ENCODE measurements at regions not wholly inside any gene's neighbourhood (a gene's known extent, or its start where the extent isn't known, plus 50 kb on each side); places are given as distances from the start of the nearest gene placed in this dataset.

DNA sequence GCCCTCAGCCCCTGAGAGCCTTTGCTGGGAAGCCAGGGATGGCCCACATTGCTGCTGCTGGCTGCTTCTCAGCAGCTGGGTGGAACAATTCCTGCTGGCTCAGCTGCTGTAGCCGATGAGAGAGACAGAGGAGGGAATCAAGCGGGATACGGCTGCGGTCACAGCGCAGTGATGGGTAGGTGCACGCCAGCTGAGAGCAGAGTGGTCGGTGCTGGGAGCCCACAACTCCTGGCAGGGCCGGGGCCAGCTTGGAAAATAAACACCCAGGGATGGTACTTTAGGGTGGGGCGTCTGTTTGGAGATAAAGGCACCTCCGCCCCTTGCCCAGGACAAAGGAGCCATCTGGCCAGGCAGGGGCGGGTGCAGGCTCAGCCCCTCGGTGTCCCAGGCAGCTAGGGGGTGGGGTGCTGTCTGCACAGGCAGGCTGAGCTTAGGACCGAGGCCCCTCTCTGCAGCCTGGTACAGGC, 480.5 kb downstream of the MIAT start:
- H3K79me1 ChIP-seq (ENCODE audit: low read depth, low read length): no peaks in the 10 kb centered on the region
- H3K27ac ChIP-seq (replicated peaks; ENCODE audit: low read length): no peak overlapping the region
- H2AK5ac ChIP-seq (ENCODE audit: low read depth, low read length): peak overlapping the region; percentile 43
- peaks cover 8 to 31% of the 10 kb centered on the region in 2 donors for H3K4me1 ChIP-seq (ENCODE audit: control insufficient read depth in 2 of 2, insufficient read depth in 1 of 2, low read depth in 1 of 2, low read length in 2 of 2)
- H3K9ac ChIP-seq (ENCODE audit: low read depth, low read length, poor library complexity): peak overlapping the region; percentile 5
- H3K23ac ChIP-seq (ENCODE audit: low read depth, low read length, poor library complexity): no peak overlapping the region
- no CpG with 5 or more reads among the region's 13 CpGs for WGBS, 2 donors (ENCODE audit: extremely low coverage in 2 of 2, insufficient read length in 2 of 2, insufficient replicate concordance in 1 of 2)
- DNase-seq (ENCODE audit: low spot score): no peak
- peaks cover 7 to 8% of the 10 kb centered on the region in 2 donors for H3K9me3 ChIP-seq (replicated peaks in 1 of 2; ENCODE audit: control insufficient read depth in 2 of 2, insufficient read depth in 1 of 2, low read depth in 1 of 2, low read length in 2 of 2)
- peak overlapping the region; percentile 15 for H4K91ac ChIP-seq (ENCODE audit: low read depth, low read length, poor library complexity)
- H3K27me3 ChIP-seq (ENCODE audit: control insufficient read depth in 3 of 3, insufficient read depth in 3 of 3, low read depth in 1 of 3, low read length in 3 of 3): peaks cover 0 to 10% (median 0%) of the 10 kb centered on the region in 3 experiments
- no peak overlapping the region for H3K4ac ChIP-seq (ENCODE audit: low read length)
- H2BK15ac ChIP-seq (ENCODE audit: low read length): peak overlapping the region; percentile 52
- peak overlapping the region; percentile 50 for H3K14ac ChIP-seq (ENCODE audit: low read length)
- H3K36me3 ChIP-seq (replicated peaks in 1 of 2; ENCODE audit: control insufficient read depth in 2 of 2, insufficient read depth in 2 of 2, low read length in 2 of 2): no peaks in the 10 kb centered on the region
- H2BK5ac ChIP-seq (ENCODE audit: low read length): no peak overlapping the region
- H2AFZ ChIP-seq (ENCODE audit: low read length): peak overlapping the region; percentile 47
- peak overlapping the region; percentile 48 for H2BK12ac ChIP-seq (ENCODE audit: low read length)
- H3K4me2 ChIP-seq (ENCODE audit: insufficient read depth, low read length, poor library complexity, severe bottlenecking): no peak overlapping the region
- H3K4me3 ChIP-seq (ENCODE audit: low read length in 2 of 2): no peak overlapping the region
- H2BK120ac ChIP-seq (ENCODE audit: low read depth, low read length): peak overlapping the region; percentile 69
- peak overlapping the region; percentile 75 for H3K18ac ChIP-seq (ENCODE audit: low read length)
- no peak overlapping the region for H4K8ac ChIP-seq (ENCODE audit: low read depth, low read length)

DNA sequence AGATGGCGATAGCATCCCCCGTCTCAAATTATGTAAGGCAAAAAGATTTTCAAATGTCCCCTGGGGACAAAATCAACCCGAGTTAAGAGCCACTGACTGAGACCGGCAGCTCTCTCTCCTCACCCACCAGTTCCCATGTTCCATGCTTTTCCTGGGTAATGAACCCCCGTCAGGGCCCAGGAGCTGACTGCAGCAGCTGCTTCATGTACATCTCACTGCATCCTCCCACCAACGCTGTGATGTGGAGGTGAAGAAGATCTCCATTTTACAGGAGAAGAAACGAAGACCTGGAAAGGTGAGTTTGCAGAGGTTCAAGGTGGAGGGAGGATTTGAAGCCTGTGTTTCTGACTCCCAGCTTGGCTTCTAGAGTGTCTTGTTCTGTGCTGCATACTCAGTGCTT, 481.1 kb downstream of the MIAT start:
- Histone ChIP-seq H2AFZ (ENCODE audit: low read length) (no peak overlapping the region), H3K36me3 (replicated peaks in 1 of 2; ENCODE audit: control insufficient read depth in 2 of 2, insufficient read depth in 2 of 2, low read length in 2 of 2) (no peaks in the 10 kb centered on the region), H4K91ac (ENCODE audit: low read depth, low read length, poor library complexity) (no peak overlapping the region), H3K14ac (ENCODE audit: low read length) (no peak overlapping the region), H3K27ac (replicated peaks; ENCODE audit: low read length) (no peak overlapping the region), H2BK5ac (ENCODE audit: low read length) (no peak overlapping the region), H3K4me1 (ENCODE audit: control insufficient read depth in 2 of 2, insufficient read depth in 1 of 2, low read depth in 1 of 2, low read length in 2 of 2) (peaks cover 8 to 28% of the 10 kb centered on the region in 2 donors), H2BK12ac (ENCODE audit: low read length) (peak overlapping the region; percentile 42), H3K79me1 (ENCODE audit: low read depth, low read length) (no peaks in the 10 kb centered on the region), H3K23ac (ENCODE audit: low read depth, low read length, poor library complexity) (no peak overlapping the region), H2BK15ac (ENCODE audit: low read length) (peak overlapping the region; percentile 52), H3K27me3 (ENCODE audit: control insufficient read depth in 3 of 3, insufficient read depth in 3 of 3, low read depth in 1 of 3, low read length in 3 of 3) (peaks cover 0 to 10% (median 0%) of the 10 kb centered on the region in 3 experiments), H2AK5ac (ENCODE audit: low read depth, low read length) (no peak overlapping the region), H3K4ac (ENCODE audit: low read length) (no peak overlapping the region), H3K18ac (ENCODE audit: low read length) (peak overlapping the region; percentile 50), H4K8ac (ENCODE audit: low read depth, low read length) (no peak overlapping the region), H3K9me3 (replicated peaks in 1 of 2; ENCODE audit: control insufficient read depth in 2 of 2, insufficient read depth in 1 of 2, low read depth in 1 of 2, low read length in 2 of 2) (peaks cover 7 to 8% of the 10 kb centered on the region in 2 donors), H3K4me3 (ENCODE audit: low read length in 2 of 2) (no peak overlapping the region), H3K9ac (ENCODE audit: low read depth, low read length, poor library complexity) (no peak overlapping the region), H2BK120ac (ENCODE audit: low read depth, low read length) (no peak overlapping the region), H3K4me2 (ENCODE audit: insufficient read depth, low read length, poor library complexity, severe bottlenecking) (no peak overlapping the region)
- DNase-seq (ENCODE audit: low spot score): no peak
- WGBS, 2 donors (ENCODE audit: extremely low coverage in 2 of 2, insufficient read length in 2 of 2, insufficient replicate concordance in 1 of 2): no CpG with 5 or more reads among the region's 7 CpGs

DNA sequence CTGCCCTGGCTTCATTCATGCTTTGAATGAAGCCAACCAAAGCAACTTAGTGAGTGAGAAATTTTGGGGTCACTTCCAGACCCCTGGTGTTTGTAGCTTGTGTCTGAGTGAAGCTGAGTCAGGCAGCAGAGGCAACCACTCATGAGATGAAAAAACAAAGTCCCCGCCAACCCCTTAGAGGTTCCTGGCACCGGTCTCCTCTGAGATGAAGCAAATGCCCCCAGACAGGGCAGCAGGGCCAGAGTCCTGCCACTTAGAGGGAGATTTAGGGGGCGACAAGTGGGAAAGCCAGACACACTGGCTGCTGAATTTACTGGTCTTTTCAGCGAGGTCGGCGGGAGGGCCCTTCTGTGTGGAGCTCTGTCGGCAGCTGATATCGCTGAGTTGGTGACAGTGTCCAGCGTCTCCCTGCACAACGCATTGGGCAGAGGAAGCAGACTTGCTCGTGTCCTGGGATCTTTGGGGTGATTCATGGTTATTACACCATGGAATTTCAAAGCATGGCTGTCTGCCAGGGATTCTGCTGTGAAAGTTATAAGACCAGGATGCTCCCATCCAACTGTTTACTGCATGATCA, 482.6 kb downstream of the MIAT start:
- Histone ChIP-seq H3K9ac (ENCODE audit: low read depth, low read length, poor library complexity) (no peak overlapping the region), H2BK12ac (ENCODE audit: low read length) (no peak overlapping the region), H4K91ac (ENCODE audit: low read depth, low read length, poor library complexity) (no peak overlapping the region), H3K36me3 (replicated peaks in 1 of 2; ENCODE audit: control insufficient read depth in 2 of 2, insufficient read depth in 2 of 2, low read length in 2 of 2) (no peaks in the 10 kb centered on the region), H4K8ac (ENCODE audit: low read depth, low read length) (no peak overlapping the region), H3K4me2 (ENCODE audit: insufficient read depth, low read length, poor library complexity, severe bottlenecking) (no peak overlapping the region), H3K27ac (replicated peaks; ENCODE audit: low read length) (no peak overlapping the region), H2AFZ (ENCODE audit: low read length) (peak overlapping the region; percentile 51), H3K23ac (ENCODE audit: low read depth, low read length, poor library complexity) (no peak overlapping the region), H3K79me1 (ENCODE audit: low read depth, low read length) (no peaks in the 10 kb centered on the region), H2BK15ac (ENCODE audit: low read length) (no peak overlapping the region), H3K14ac (ENCODE audit: low read length) (no peak overlapping the region), H3K9me3 (replicated peaks in 1 of 2; ENCODE audit: control insufficient read depth in 2 of 2, insufficient read depth in 1 of 2, low read depth in 1 of 2, low read length in 2 of 2) (peaks cover 7 to 8% of the 10 kb centered on the region in 2 donors), H3K18ac (ENCODE audit: low read length) (peak overlapping the region; percentile 5), H2BK120ac (ENCODE audit: low read depth, low read length) (no peak overlapping the region), H3K4me1 (ENCODE audit: control insufficient read depth in 2 of 2, insufficient read depth in 1 of 2, low read depth in 1 of 2, low read length in 2 of 2) (peaks cover 8 to 15% of the 10 kb centered on the region in 2 donors), H3K27me3 (ENCODE audit: control insufficient read depth in 3 of 3, insufficient read depth in 3 of 3, low read depth in 1 of 3, low read length in 3 of 3) (peaks cover 0 to 10% (median 0%) of the 10 kb centered on the region in 3 experiments), H3K4ac (ENCODE audit: low read length) (no peak overlapping the region), H2AK5ac (ENCODE audit: low read depth, low read length) (no peak overlapping the region), H2BK5ac (ENCODE audit: low read length) (no peak overlapping the region), H3K4me3 (ENCODE audit: low read length in 2 of 2) (no peak overlapping the region)
- WGBS, 2 donors (ENCODE audit: extremely low coverage in 2 of 2, insufficient read length in 2 of 2, insufficient replicate concordance in 1 of 2): no CpG with 5 or more reads among the region's 11 CpGs
- DNase-seq (ENCODE audit: low spot score): no peak

DNA sequence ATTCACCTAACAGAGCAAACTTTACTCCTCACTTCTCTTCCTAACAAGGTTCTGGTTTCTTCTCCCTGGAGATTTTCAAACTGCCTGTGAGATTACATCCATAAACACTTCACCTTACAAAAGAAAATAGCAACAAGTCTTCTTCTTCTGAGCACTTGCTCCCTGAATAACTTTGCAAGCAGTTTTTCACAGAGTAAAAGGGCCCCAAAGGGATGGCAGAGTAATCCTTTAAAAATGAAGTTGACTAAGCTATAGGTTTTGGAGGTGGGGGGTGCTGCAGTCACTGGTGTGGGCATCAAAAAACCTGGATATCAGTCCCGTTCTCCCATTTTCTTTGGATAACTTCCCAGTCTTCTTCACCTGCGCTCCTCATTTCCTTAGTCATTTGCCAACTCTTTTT, 484.9 kb downstream of the MIAT start:
- Histone ChIP-seq H2BK5ac (ENCODE audit: low read length) (no peak overlapping the region), H2BK15ac (ENCODE audit: low read length) (no peak overlapping the region), H3K14ac (ENCODE audit: low read length) (no peak overlapping the region), H3K23ac (ENCODE audit: low read depth, low read length, poor library complexity) (no peak overlapping the region), H3K4me1 (ENCODE audit: control insufficient read depth in 2 of 2, insufficient read depth in 1 of 2, low read depth in 1 of 2, low read length in 2 of 2) (peaks cover 8 to 12% of the 10 kb centered on the region in 2 donors), H2BK120ac (ENCODE audit: low read depth, low read length) (no peak overlapping the region), H2AFZ (ENCODE audit: low read length) (no peak overlapping the region), H3K9ac (ENCODE audit: low read depth, low read length, poor library complexity) (no peak overlapping the region), H3K4me3 (ENCODE audit: low read length in 2 of 2) (no peak overlapping the region), H2AK5ac (ENCODE audit: low read depth, low read length) (no peak overlapping the region), H3K36me3 (replicated peaks in 1 of 2; ENCODE audit: control insufficient read depth in 2 of 2, insufficient read depth in 2 of 2, low read length in 2 of 2) (no peaks in the 10 kb centered on the region), H3K18ac (ENCODE audit: low read length) (no peak overlapping the region), H2BK12ac (ENCODE audit: low read length) (no peak overlapping the region), H3K4me2 (ENCODE audit: insufficient read depth, low read length, poor library complexity, severe bottlenecking) (no peak overlapping the region), H3K27me3 (ENCODE audit: control insufficient read depth in 3 of 3, insufficient read depth in 3 of 3, low read depth in 1 of 3, low read length in 3 of 3) (peaks cover 0 to 10% (median 0%) of the 10 kb centered on the region in 3 experiments), H3K27ac (replicated peaks; ENCODE audit: low read length) (no peak overlapping the region), H4K8ac (ENCODE audit: low read depth, low read length) (no peak overlapping the region), H3K79me1 (ENCODE audit: low read depth, low read length) (no peaks in the 10 kb centered on the region), H3K4ac (ENCODE audit: low read length) (no peak overlapping the region), H4K91ac (ENCODE audit: low read depth, low read length, poor library complexity) (no peak overlapping the region), H3K9me3 (replicated peaks in 1 of 2; ENCODE audit: control insufficient read depth in 2 of 2, insufficient read depth in 1 of 2, low read depth in 1 of 2, low read length in 2 of 2) (no peaks in the 10 kb centered on the region)
- WGBS, 2 donors (ENCODE audit: extremely low coverage in 2 of 2, insufficient read length in 2 of 2, insufficient replicate concordance in 1 of 2): no CpG with 5 or more reads among the region's 2 CpGs
- no peak for DNase-seq (ENCODE audit: low spot score)

All from neuronal stem cell (in vitro differentiated cells).